HCT116 (cell line): ENCODE measurements at regions not wholly inside any gene's neighbourhood (a gene's known extent, or its start where the extent isn't known, plus 50 kb on each side); places are given as distances from the start of the nearest gene placed in this dataset.

Experiments
- ATAC-seq: fragments of 200-7000 bp; cut with Tn5 transposase; 2 replicates; pipeline ENCODE4 v1.9.1; 2020; ENCODE audit warnings: mild to moderate bottlenecking, moderate library complexity
- BruUV-seq: library from RNA; stranded (reverse); fragments of 400-500 nt; replicated peaks from 2 replicates; lab custom pipeline; 2021; lab: Mats Ljungman, UMichigan
- CTCF ChIA-PET: fragments of 300-600 bp; sonication (Branson Sonifier 250); formaldehyde crosslinking; loops from one replicate; lab custom pipeline; 2021; ENCODE audit warnings: antibody characterized with exemption; lab: Charles Lee
- POLR2A ChIA-PET: fragments of 300-600, 350-600 bp; sonication (Branson Sonifier 250); formaldehyde crosslinking; loops from one replicate; lab custom pipeline; 2021; ENCODE audit warnings: antibody characterized with exemption; lab: Charles Lee
- RAD21 ChIA-PET, 2 experiments: fragments of 300-600 bp; sonication (Branson Sonifier 250); formaldehyde crosslinking; loops; one replicate each; lab custom pipeline; 2023; ENCODE audit warnings: low total read pairs in 2 of 2; ENCODE audit not compliant: uncharacterized antibody in 2 of 2, unreplicated experiment in 2 of 2, low non-redundant PET in 1 of 2; lab: Charles Lee
- DNase-seq: peaks from one replicate; pipeline ENCODE4 v3.0.0-alpha.2; 2010; ENCODE audit warnings: low read depth, low spot score
- H2AFZ ChIP-seq: fragments of 200-600 bp; shearing (Covaris generic), sonication (generic); 2 replicates; pipeline ENCODE4 v1.6.1; 2017; ENCODE audit warnings: low read depth, mixed run types, mixed read lengths, antibody characterized with exemption, low read length; ENCODE audit not compliant: poor library complexity, severe bottlenecking
- H3K27ac ChIP-seq: 2 replicates; pipeline ENCODE4 v1.5.1; 2012; ENCODE audit warnings: low read depth, low read length
- H3K27me3 ChIP-seq: fragments of 200-600 bp; sonication (generic); 2 replicates; pipeline ENCODE4 v1.6.1; 2016; ENCODE audit warnings: mixed run types, low read length, mixed read lengths; ENCODE audit not compliant: insufficient read depth
- H3K36me3 ChIP-seq, 2 experiments: fragments of 200-500 bp in 1 of 2; fragments of 200-600 bp in 1 of 2; sonication (Bioruptor generic) in 1 of 2; sonication (generic) in 1 of 2; 2 replicates each; pipeline versions ENCODE4 v1.5.1 to v1.6.1; 2014 to 2016; ENCODE audit warnings: low read length in 2 of 2, inconsistent platforms in 1 of 2, mixed read lengths in 1 of 2, mixed run types in 1 of 2; ENCODE audit not compliant: insufficient read depth in 2 of 2, control insufficient read depth in 1 of 2
- H3K4me1 ChIP-seq, 2 experiments: fragments of 200-600 bp in 1 of 2; sonication (generic) in 1 of 2; 2 replicates each; pipeline versions ENCODE4 v1.5.1 to v1.6.1; 2012 to 2017; ENCODE audit warnings: low read length in 2 of 2, inconsistent platforms in 1 of 2, mild to moderate bottlenecking in 1 of 2, mixed read lengths in 1 of 2, mixed run types in 1 of 2, moderate library complexity in 1 of 2; ENCODE audit not compliant: insufficient read depth in 2 of 2, control insufficient read depth in 1 of 2
- H3K4me2 ChIP-seq: fragments of 200-600 bp; sonication (generic); 2 replicates; pipeline ENCODE4 v1.6.1; 2017; ENCODE audit warnings: mixed run types, low read length, mixed read lengths
- H3K4me3 ChIP-seq, 2 experiments: fragments of 200-600 bp in 1 of 2; sonication (generic) in 1 of 2; replicated peaks in 1 of 2; 2 replicates each; pipeline ENCODE4 v1.5.1; 2011 to 2016; ENCODE audit warnings: low read length in 2 of 2, control low read depth in 1 of 2, low read depth in 1 of 2, mild to moderate bottlenecking in 1 of 2, mixed read lengths in 1 of 2, mixed run types in 1 of 2
- H3K79me2 ChIP-seq: fragments of 200-600 bp; sonication (generic); 2 replicates; pipeline ENCODE4 v1.6.1; 2017; ENCODE audit warnings: mild to moderate bottlenecking, mixed run types, low read length, moderate library complexity, mixed read lengths; ENCODE audit not compliant: insufficient read depth
- H3K9ac ChIP-seq: fragments of 200-600 bp; sonication (generic); 2 replicates; pipeline ENCODE4 v1.6.1; 2016; ENCODE audit warnings: low read length, mixed read lengths
- H3K9me2 ChIP-seq: fragments of 200-600 bp; sonication (generic), shearing (Covaris generic); 2 replicates; pipeline ENCODE4 v1.6.1; 2017; ENCODE audit warnings: mixed run types, mild to moderate bottlenecking, moderate library complexity; ENCODE audit not compliant: insufficient read depth
- H3K9me3 ChIP-seq, 2 experiments: fragments of 200-500 bp in 1 of 2; fragments of 200-600 bp in 1 of 2; sonication (Bioruptor generic) in 1 of 2; sonication (generic) in 1 of 2; 2 replicates each; pipeline ENCODE4 v1.6.1; 2014 to 2017; ENCODE audit warnings: low read length in 2 of 2, mixed read lengths in 2 of 2, inconsistent platforms in 1 of 2, low read depth in 1 of 2, mild to moderate bottlenecking in 1 of 2, mixed run types in 1 of 2, moderate library complexity in 1 of 2; ENCODE audit not compliant: control insufficient read depth in 1 of 2, insufficient read depth in 1 of 2
- H4K20me1 ChIP-seq: fragments of 200-600 bp; sonication (generic), shearing (Covaris generic); 2 replicates; pipeline ENCODE4 v1.6.1; 2017; ENCODE audit warnings: mixed run types, mild to moderate bottlenecking, moderate library complexity; ENCODE audit not compliant: insufficient read depth
- EZH2phosphoT487 ChIP-seq: fragments of 200-600 bp; IDR thresholded peaks from 2 replicates; pipeline ENCODE4 v1.6.1; 2018; ENCODE audit warnings: antibody characterized with exemption, borderline replicate concordance
- FOSL1 ChIP-seq: IDR thresholded peaks from 2 replicates; pipeline ENCODE4 v1.6.1; 2012; ENCODE audit warnings: low read depth
- RAD21 ChIP-seq: IDR thresholded peaks from 2 replicates; pipeline ENCODE4 v1.6.1; 2012; ENCODE audit warnings: low read depth, mild to moderate bottlenecking
- intact Hi-C: fragments of 100-400 bp; cut with micrococcal nuclease; formaldehyde crosslinking; loops from 2 replicates; pipeline ENCODE4 v1.10.0; 2022
- TF ChIP-seq, protein P1 (sequence below): IDR thresholded peaks from 2 replicates; pipeline ENCODE4 v1.6.1; 2012

- no peaks in the 10 kb centered on the region for H3K36me3 ChIP-seq
- H3K9me2 ChIP-seq = no peaks in the 10 kb centered on the region
- no TSS peak for BruUV-seq
- DNase-seq (no peak), ATAC-seq (peak; percentile 54)
- ChIA-PET CTCF (no interaction called here), POLR2A (no interaction called here), RAD21 (no interaction called here)
- peaks cover 19 to 38% of the 10 kb centered on the region in 2 experiments for H3K4me1 ChIP-seq
- peak overlapping the region; percentile 76 for H2AFZ ChIP-seq
- H3K4me3 ChIP-seq = no peak overlapping the region
- no peaks in the 10 kb centered on the region for H3K9me3 ChIP-seq
- H3K79me2 ChIP-seq = no peaks in the 10 kb centered on the region
- intact Hi-C loops = no loop called here
- H3K9ac ChIP-seq = no peak overlapping the region
- TF ChIP-seq FOSL1 (0 out of 2 replicates have a peak, but pooled peaks have one; percentile 9), EZH2phosphoT487 (no peak)
- H3K27ac ChIP-seq = no peak overlapping the region
- peak overlapping the region; percentile 34 for H3K4me2 ChIP-seq
- no peaks in the 10 kb centered on the region for H3K27me3 ChIP-seq
- no peaks in the 10 kb centered on the region for H4K20me1 ChIP-seq
These were observed 80.1 kb upstream of the PTPRK start for GRCh38 chr6:128600397-128600951.

GRCh38 chr6:128599036-128599435 lies 78.6 kb upstream of the PTPRK start:
- RAD21 ChIA-PET = no interaction called here
- H3K27ac ChIP-seq = no peak overlapping the region
- TF ChIP-seq RAD21 = 0 out of 2 replicates have a peak, but pooled peaks have one; percentile 2
- TF ChIP-seq, protein P1, sequence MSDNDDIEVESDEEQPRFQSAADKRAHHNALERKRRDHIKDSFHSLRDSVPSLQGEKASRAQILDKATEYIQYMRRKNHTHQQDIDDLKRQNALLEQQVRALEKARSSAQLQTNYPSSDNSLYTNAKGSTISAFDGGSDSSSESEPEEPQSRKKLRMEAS = no peak
- TF ChIP-seq, all 23 proteins: peak for 1
- no peak; the same call in 1 of the 2 replicates for ATAC-seq
- Histone ChIP-seq H3K4me3 (0 out of 4 replicates have a peak overlapping the region, but pooled peaks of 1 of the 2 experiments have one; percentile 1), H2AFZ (peak overlapping the region; percentile 40), H3K9ac (peak overlapping the region; percentile 4; the same call in 1 of the 2 replicates), H3K36me3 (no peaks in the 10 kb centered on the region), H3K4me1 (peaks cover 19 to 38% of the 10 kb centered on the region in 2 experiments), H3K9me3 (no peaks in the 10 kb centered on the region), H3K9me2 (no peaks in the 10 kb centered on the region), H3K79me2 (no peaks in the 10 kb centered on the region), H3K27me3 (no peaks in the 10 kb centered on the region), H3K4me2 (peak overlapping the region; percentile 58), H4K20me1 (no peaks in the 10 kb centered on the region)
- POLR2A ChIA-PET = no interaction called here
- BruUV-seq = no TSS peak
- intact Hi-C loops = no loop called here
- DNase-seq = no peak
- CTCF ChIA-PET = no interaction called here
